Ishikawa (cell line): ENCODE measurements at regions not wholly inside any gene's neighbourhood (a gene's known extent, or its start where the extent isn't known, plus 50 kb on each side); places are given as distances from the start of the nearest gene placed in this dataset.

Experiments used
- CEBPB ChIP-seq: IDR thresholded peaks from 2 replicates; pipeline ENCODE4 v1.6.1; 2012
- CREB1 ChIP-seq: IDR thresholded peaks from 2 replicates; pipeline ENCODE4 v1.6.1; 2012; ENCODE audit warnings: low read depth
- EGR1 ChIP-seq: IDR thresholded peaks from 2 replicates; pipeline ENCODE4 v1.6.1; 2012
- EP300 ChIP-seq: IDR thresholded peaks from 2 replicates; pipeline ENCODE4 v1.6.1; 2012; ENCODE audit warnings: borderline replicate concordance
- FOXM1 ChIP-seq: IDR thresholded peaks from 2 replicates; pipeline ENCODE4 v1.6.1; 2012; ENCODE audit warnings: low read depth, borderline replicate concordance
- MAX ChIP-seq: IDR thresholded peaks from 2 replicates; pipeline ENCODE4 v1.6.1; 2012
- NFIC ChIP-seq: IDR thresholded peaks from 2 replicates; pipeline ENCODE4 v1.6.1; 2012
- RAD21 ChIP-seq: IDR thresholded peaks from 2 replicates; pipeline ENCODE4 v1.6.1; 2012; ENCODE audit warnings: low read depth
- REST ChIP-seq: IDR thresholded peaks from 2 replicates; pipeline ENCODE4 v1.6.1; 2012; ENCODE audit warnings: low read depth, mild to moderate bottlenecking
- TAF1 ChIP-seq: IDR thresholded peaks from 2 replicates; pipeline ENCODE4 v1.6.1; 2012; ENCODE audit warnings: low read depth, mild to moderate bottlenecking
- TCF12 ChIP-seq: IDR thresholded peaks from 2 replicates; pipeline ENCODE4 v1.6.1; 2012; ENCODE audit warnings: low read depth
- TEAD4 ChIP-seq: IDR thresholded peaks from 2 replicates; pipeline ENCODE4 v1.6.1; 2012
- USF1 ChIP-seq: IDR thresholded peaks from 2 replicates; pipeline ENCODE4 v1.6.1; 2012
- YY1 ChIP-seq: IDR thresholded peaks from 2 replicates; pipeline ENCODE4 v1.6.1; 2012; ENCODE audit warnings: low read depth
- ZBTB7A ChIP-seq: IDR thresholded peaks from 2 replicates; pipeline ENCODE4 v1.6.1; 2012; ENCODE audit warnings: low read depth

- no peak for TF ChIP-seq EP300
- TF ChIP-seq TEAD4: no peak
- no peak for TF ChIP-seq TCF12
- TF ChIP-seq ZBTB7A: no peak
- no peak for TF ChIP-seq NFIC
- no peak for TF ChIP-seq CREB1
- no peak for TF ChIP-seq YY1
- no peak for TF ChIP-seq EGR1
- no peak for TF ChIP-seq CEBPB
- TF ChIP-seq USF1: no peak
- no peak for TF ChIP-seq FOXM1
- TF ChIP-seq TAF1: no peak
- TF ChIP-seq RAD21: no peak
- TF ChIP-seq REST: no peak
Measured at GRCh38 chr16:26281381-26282110, 589.8 kb downstream of the HS3ST4 start.

- TF ChIP-seq MAX: no peak
- TF ChIP-seq EGR1: no peak
- no peak for TF ChIP-seq EP300
- TF ChIP-seq NFIC: no peak
- TF ChIP-seq FOXM1: no peak
- no peak for TF ChIP-seq RAD21
- TF ChIP-seq YY1: no peak
- no peak for TF ChIP-seq TEAD4
- no peak for TF ChIP-seq REST
- TF ChIP-seq TCF12: no peak
Measured at GRCh38 chr16:26295625-26296304, 604.0 kb downstream of the HS3ST4 start.

GRCh38 chr16:26301516-26301915 is 609.8 kb downstream of the HS3ST4 start:
- TF ChIP-seq REST: no peak

- TF ChIP-seq REST (peak; percentile 74), EGR1 (no peak)
Measured at GRCh38 chr16:26316683-26317464, 625.1 kb downstream of the HS3ST4 start.
